GM23338 (cell line): ENCODE measurements at regions not wholly inside any gene's neighbourhood (a gene's known extent, or its start where the extent isn't known, plus 50 kb on each side); places are given as distances from the start of the nearest gene placed in this dataset.

Experiments used
- ATAC-seq: fragments of 200-7000 bp; cut with Tn5 transposase; 3 replicates; pipeline ENCODE4 v1.9.1; 2020
- DNase-seq: peaks from one replicate; pipeline ENCODE4 v3.0.0-alpha.2; 2015; ENCODE audit warnings: low spot score
- H2AFZ ChIP-seq: fragments of 200-600 bp; sonication (generic); 2 replicates; pipeline ENCODE4 v1.8.0; 2016; ENCODE audit warnings: antibody characterized with exemption, mild to moderate bottlenecking, moderate library complexity
- H3F3A ChIP-seq: fragments of 200-600 bp; sonication (generic); replicated peaks from 2 replicates; pipeline ENCODE4 v1.8.0; 2017; ENCODE audit warnings: antibody characterized with exemption, mixed run types, low read depth
- H3K27ac ChIP-seq: fragments of 200-600 bp; sonication (generic); 2 replicates; pipeline ENCODE4 v1.6.1; 2016; ENCODE audit warnings: low read depth
- H3K27me3 ChIP-seq: fragments of 200-600 bp; sonication (generic); 2 replicates; pipeline ENCODE4 v1.8.0; 2016; ENCODE audit warnings: mild to moderate bottlenecking, mixed run types, moderate library complexity; ENCODE audit not compliant: insufficient read depth
- H3K36me3 ChIP-seq: fragments of 200-600 bp; sonication (generic); 2 replicates; pipeline ENCODE4 v1.8.0; 2016; ENCODE audit warnings: mild to moderate bottlenecking; ENCODE audit not compliant: insufficient read depth
- H3K4me1 ChIP-seq: fragments of 200-600 bp; sonication (generic); 2 replicates; pipeline ENCODE4 v1.8.0; 2016; ENCODE audit warnings: mild to moderate bottlenecking, moderate library complexity; ENCODE audit not compliant: insufficient read depth
- H3K4me2 ChIP-seq: fragments of 200-600 bp; sonication (generic); 2 replicates; pipeline ENCODE4 v1.7.1; 2017; ENCODE audit warnings: mixed run types
- H3K4me3 ChIP-seq: fragments of 200-600 bp; sonication (generic); 2 replicates; pipeline ENCODE4 v1.6.1; 2016; ENCODE audit warnings: mixed run types
- H3K79me2 ChIP-seq: fragments of 200-600 bp; sonication (generic); replicated peaks from 2 replicates; pipeline ENCODE4 v1.8.0; 2017; ENCODE audit warnings: mild to moderate bottlenecking; ENCODE audit not compliant: insufficient read depth
- H3K9me2 ChIP-seq: fragments of 200-600 bp; sonication (generic); 2 replicates; pipeline ENCODE4 v1.8.0; 2017; ENCODE audit not compliant: insufficient read depth
- H4K20me1 ChIP-seq: fragments of 200-600 bp; sonication (generic); replicated peaks from 2 replicates; pipeline ENCODE4 v1.8.0; 2017; ENCODE audit warnings: mild to moderate bottlenecking; ENCODE audit not compliant: insufficient read depth
- H3K27ac Mint-ChIP-seq: 2 replicates; pipeline ENCODE4 v1.8.0; 2020; ENCODE audit warnings: inconsistent platforms, mild to moderate bottlenecking, moderate library complexity, mixed read lengths
- H3K27me3 Mint-ChIP-seq: 3 replicates; pipeline ENCODE4 v1.8.0; 2022; ENCODE audit warnings: low read depth, mild to moderate bottlenecking, moderate library complexity, mixed read lengths, inconsistent platforms; ENCODE audit not compliant: insufficient read depth, poor library complexity
- H3K36me3 Mint-ChIP-seq: 3 replicates; pipeline ENCODE4 v1.8.0; 2021; ENCODE audit warnings: low read depth, mild to moderate bottlenecking, inconsistent platforms, moderate library complexity, mixed read lengths
- H3K4me1 Mint-ChIP-seq: 3 replicates; pipeline ENCODE4 v1.8.0; 2020; ENCODE audit warnings: mild to moderate bottlenecking, inconsistent platforms, mixed read lengths
- H3K4me3 Mint-ChIP-seq: 3 replicates; pipeline ENCODE4 v1.8.0; 2021; ENCODE audit warnings: moderate library complexity, mild to moderate bottlenecking, inconsistent platforms, mixed read lengths
- H3K9me3 Mint-ChIP-seq: 3 replicates; pipeline ENCODE4 v1.8.0; 2020; ENCODE audit warnings: moderate library complexity, mild to moderate bottlenecking, inconsistent platforms, mixed read lengths
- CREB1 ChIP-seq: fragments of 250-450 bp; sonication (Bioruptor Pico); IDR thresholded peaks from 2 replicates; pipeline ENCODE4 v1.5.0; 2020; ENCODE audit warnings: low read depth, mild to moderate bottlenecking, moderate library complexity
- POLR2AphosphoS5 ChIP-seq: IDR thresholded peaks from 2 replicates; pipeline ENCODE4 v1.6.1; 2016; ENCODE audit warnings: antibody characterized with exemption, low read depth
- STAT1 ChIP-seq: IDR thresholded peaks from one replicate; pipeline ENCODE4 v1.6.1; 2016; ENCODE audit warnings: antibody characterized with exemption; ENCODE audit not compliant: unreplicated experiment
- ZNF331 ChIP-seq: fragments of 250-450 bp; sonication (Bioruptor Pico); IDR thresholded peaks from 2 replicates; pipeline ENCODE4 v1.5.0; 2020; ENCODE audit warnings: low read depth, mild to moderate bottlenecking, moderate library complexity
- TF ChIP-seq, protein P1 (sequence below): fragments of 250-450 bp; sonication (Bioruptor Pico); IDR thresholded peaks from 2 replicates; pipeline ENCODE4 v1.5.0; 2020; ENCODE audit warnings: mild to moderate bottlenecking, moderate library complexity
- TF ChIP-seq, protein P2 (sequence below), 2 experiments: fragments of 200-600 bp in 1 of 2; sonication (generic) in 1 of 2; conservative IDR thresholded peaks; 2 replicates each; pipeline versions ENCODE4 v1.5.1 to v1.6.1; 2016 to 2017; ENCODE audit warnings: antibody characterized with exemption in 2 of 2, low read depth in 2 of 2, mild to moderate bottlenecking in 2 of 2, moderate library complexity in 1 of 2
- TF ChIP-seq, protein P3 (sequence below): IDR thresholded peaks from 2 replicates; pipeline ENCODE4 v1.6.1; 2016; ENCODE audit warnings: antibody characterized with exemption

DNA sequence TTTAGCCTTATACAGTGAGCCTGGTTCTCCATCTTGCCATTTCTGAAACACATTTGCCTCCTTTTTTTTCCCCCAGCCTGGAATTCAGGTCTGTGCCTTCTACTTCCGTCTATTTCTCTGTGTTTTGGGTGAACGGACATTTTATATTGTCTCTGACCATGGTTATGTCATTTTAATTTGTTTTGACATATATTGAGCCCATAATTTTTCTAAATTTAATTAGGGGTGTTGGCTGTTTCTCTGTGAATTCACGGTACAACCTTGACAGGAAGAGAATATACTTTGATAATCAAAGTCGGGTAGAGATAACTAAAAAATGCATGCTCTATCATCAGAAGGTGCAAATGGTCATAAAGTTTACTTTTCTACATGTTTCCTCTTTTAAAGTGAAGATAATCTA is 361.4 kb downstream of the VGLL3 start (continued):
- TF ChIP-seq, protein P1, sequence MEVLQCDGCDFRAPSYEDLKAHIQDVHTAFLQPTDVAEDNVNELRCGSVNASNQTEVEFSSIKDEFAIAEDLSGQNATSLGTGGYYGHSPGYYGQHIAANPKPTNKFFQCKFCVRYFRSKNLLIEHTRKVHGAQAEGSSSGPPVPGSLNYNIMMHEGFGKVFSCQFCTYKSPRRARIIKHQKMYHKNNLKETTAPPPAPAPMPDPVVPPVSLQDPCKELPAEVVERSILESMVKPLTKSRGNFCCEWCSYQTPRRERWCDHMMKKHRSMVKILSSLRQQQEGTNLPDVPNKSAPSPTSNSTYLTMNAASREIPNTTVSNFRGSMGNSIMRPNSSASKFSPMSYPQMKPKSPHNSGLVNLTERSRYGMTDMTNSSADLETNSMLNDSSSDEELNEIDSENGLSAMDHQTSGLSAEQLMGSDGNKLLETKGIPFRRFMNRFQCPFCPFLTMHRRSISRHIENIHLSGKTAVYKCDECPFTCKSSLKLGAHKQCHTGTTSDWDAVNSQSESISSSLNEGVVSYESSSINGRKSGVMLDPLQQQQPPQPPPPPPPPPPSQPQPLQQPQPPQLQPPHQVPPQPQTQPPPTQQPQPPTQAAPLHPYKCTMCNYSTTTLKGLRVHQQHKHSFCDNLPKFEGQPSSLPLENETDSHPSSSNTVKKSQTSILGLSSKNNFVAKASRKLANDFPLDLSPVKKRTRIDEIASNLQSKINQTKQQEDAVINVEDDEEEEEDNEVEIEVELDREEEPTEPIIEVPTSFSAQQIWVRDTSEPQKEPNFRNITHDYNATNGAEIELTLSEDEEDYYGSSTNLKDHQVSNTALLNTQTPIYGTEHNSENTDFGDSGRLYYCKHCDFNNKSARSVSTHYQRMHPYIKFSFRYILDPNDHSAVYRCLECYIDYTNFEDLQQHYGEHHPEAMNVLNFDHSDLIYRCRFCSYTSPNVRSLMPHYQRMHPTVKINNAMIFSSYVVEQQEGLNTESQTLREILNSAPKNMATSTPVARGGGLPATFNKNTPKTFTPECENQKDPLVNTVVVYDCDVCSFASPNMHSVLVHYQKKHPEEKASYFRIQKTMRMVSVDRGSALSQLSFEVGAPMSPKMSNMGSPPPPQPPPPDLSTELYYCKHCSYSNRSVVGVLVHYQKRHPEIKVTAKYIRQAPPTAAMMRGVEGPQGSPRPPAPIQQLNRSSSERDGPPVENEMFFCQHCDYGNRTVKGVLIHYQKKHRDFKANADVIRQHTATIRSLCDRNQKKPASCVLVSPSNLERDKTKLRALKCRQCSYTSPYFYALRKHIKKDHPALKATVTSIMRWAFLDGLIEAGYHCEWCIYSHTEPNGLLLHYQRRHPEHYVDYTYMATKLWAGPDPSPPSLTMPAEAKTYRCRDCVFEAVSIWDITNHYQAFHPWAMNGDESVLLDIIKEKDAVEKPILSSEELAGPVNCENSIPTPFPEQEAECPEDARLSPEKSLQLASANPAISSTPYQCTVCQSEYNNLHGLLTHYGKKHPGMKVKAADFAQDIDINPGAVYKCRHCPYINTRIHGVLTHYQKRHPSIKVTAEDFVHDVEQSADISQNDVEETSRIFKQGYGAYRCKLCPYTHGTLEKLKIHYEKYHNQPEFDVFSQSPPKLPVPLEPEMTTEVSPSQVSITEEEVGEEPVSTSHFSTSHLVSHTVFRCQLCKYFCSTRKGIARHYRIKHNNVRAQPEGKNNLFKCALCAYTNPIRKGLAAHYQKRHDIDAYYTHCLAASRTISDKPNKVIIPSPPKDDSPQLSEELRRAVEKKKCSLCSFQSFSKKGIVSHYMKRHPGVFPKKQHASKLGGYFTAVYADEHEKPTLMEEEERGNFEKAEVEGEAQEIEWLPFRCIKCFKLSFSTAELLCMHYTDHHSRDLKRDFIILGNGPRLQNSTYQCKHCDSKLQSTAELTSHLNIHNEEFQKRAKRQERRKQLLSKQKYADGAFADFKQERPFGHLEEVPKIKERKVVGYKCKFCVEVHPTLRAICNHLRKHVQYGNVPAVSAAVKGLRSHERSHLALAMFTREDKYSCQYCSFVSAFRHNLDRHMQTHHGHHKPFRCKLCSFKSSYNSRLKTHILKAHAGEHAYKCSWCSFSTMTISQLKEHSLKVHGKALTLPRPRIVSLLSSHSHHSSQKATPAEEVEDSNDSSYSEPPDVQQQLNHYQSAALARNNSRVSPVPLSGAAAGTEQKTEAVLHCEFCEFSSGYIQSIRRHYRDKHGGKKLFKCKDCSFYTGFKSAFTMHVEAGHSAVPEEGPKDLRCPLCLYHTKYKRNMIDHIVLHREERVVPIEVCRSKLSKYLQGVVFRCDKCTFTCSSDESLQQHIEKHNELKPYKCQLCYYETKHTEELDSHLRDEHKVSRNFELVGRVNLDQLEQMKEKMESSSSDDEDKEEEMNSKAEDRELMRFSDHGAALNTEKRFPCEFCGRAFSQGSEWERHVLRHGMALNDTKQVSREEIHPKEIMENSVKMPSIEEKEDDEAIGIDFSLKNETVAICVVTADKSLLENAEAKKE (CRISPR knock-in tag), result no peak
- TF ChIP-seq, protein P2, sequence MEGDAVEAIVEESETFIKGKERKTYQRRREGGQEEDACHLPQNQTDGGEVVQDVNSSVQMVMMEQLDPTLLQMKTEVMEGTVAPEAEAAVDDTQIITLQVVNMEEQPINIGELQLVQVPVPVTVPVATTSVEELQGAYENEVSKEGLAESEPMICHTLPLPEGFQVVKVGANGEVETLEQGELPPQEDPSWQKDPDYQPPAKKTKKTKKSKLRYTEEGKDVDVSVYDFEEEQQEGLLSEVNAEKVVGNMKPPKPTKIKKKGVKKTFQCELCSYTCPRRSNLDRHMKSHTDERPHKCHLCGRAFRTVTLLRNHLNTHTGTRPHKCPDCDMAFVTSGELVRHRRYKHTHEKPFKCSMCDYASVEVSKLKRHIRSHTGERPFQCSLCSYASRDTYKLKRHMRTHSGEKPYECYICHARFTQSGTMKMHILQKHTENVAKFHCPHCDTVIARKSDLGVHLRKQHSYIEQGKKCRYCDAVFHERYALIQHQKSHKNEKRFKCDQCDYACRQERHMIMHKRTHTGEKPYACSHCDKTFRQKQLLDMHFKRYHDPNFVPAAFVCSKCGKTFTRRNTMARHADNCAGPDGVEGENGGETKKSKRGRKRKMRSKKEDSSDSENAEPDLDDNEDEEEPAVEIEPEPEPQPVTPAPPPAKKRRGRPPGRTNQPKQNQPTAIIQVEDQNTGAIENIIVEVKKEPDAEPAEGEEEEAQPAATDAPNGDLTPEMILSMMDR (conservative IDR thresholded peaks at IDR 0.05; ENCODE audit: low read depth in 2 of 2), result no peak
- TF ChIP-seq ZNF331 (no peak), POLR2AphosphoS5 (no peak)

DNA sequence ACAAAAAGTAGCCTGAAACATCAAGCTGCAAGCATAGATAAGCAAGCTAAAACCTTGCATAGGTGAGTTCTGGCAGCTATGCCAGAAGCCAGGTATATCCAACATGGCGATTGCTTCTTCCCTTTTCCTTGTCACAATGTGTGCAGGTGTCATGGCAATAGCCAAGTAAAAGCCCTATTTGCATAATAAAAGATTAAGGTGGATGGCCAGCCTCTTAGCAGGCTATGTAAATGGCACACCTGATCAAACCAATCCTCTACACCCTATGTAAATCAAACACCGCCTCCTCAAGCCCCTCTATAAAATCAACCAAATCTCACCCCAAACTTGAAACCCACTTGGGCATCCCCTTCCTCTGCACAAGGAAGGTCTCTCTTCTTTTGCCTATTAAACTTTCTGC is 366.8 kb downstream of the VGLL3 start:
- Histone ChIP-seq H3K27me3 (no peaks in the 10 kb centered on the region), H3K9me2 (no peaks in the 10 kb centered on the region; the same call in 1 of the 2 replicates), H3K27ac (no peak overlapping the region), H3F3A (no peaks in the 10 kb centered on the region), H3K4me3 (no peak overlapping the region), H3K79me2 (no peaks in the 10 kb centered on the region), H3K4me1 (no peaks in the 10 kb centered on the region), H2AFZ (no peak overlapping the region), H3K36me3 (no peaks in the 10 kb centered on the region), H4K20me1 (no peaks in the 10 kb centered on the region), H3K4me2 (no peak overlapping the region)
- DNase-seq, result peak; percentile 48
- Mint-ChIP-seq H3K9me3 (peaks cover 1% of the 10 kb centered on the region; the same call in 2 of the 3 replicates), H3K4me1 (peaks cover 9% of the 10 kb centered on the region), H3K27me3 (no peaks in the 10 kb centered on the region), H3K36me3 (no peaks in the 10 kb centered on the region), H3K4me3 (no peak overlapping the region), H3K27ac (no peak overlapping the region)
- ATAC-seq, result peak; percentile 64
- TF ChIP-seq STAT1, result no peak
- TF ChIP-seq, protein P3, sequence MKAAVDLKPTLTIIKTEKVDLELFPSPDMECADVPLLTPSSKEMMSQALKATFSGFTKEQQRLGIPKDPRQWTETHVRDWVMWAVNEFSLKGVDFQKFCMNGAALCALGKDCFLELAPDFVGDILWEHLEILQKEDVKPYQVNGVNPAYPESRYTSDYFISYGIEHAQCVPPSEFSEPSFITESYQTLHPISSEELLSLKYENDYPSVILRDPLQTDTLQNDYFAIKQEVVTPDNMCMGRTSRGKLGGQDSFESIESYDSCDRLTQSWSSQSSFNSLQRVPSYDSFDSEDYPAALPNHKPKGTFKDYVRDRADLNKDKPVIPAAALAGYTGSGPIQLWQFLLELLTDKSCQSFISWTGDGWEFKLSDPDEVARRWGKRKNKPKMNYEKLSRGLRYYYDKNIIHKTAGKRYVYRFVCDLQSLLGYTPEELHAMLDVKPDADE, result no peak
- TF ChIP-seq, protein P1 (CRISPR knock-in tag), result no peak
- no peak for TF ChIP-seq CREB1
